KMS-11 (cell line): ENCODE measurements at regions not wholly inside any gene's neighbourhood (a gene's known extent, or its start where the extent isn't known, plus 50 kb on each side); places are given as distances from the start of the nearest gene placed in this dataset.

ENCODE experiments used
- H2AFZ ChIP-seq: fragments of 200-600 bp; sonication (generic); 2 replicates; pipeline ENCODE4 v1.6.1; 2016; ENCODE audit warnings: antibody characterized with exemption, mixed run types, low read depth
- H3K27ac ChIP-seq: fragments of 200-600 bp; sonication (generic); 2 replicates; pipeline ENCODE4 v1.6.1; 2016; ENCODE audit warnings: mild to moderate bottlenecking, mixed run types
- H3K27me3 ChIP-seq: fragments of 200-600 bp; sonication (generic); 2 replicates; pipeline ENCODE4 v1.6.1; 2017; ENCODE audit warnings: mild to moderate bottlenecking, low read depth, mixed run types, moderate library complexity; ENCODE audit not compliant: insufficient read depth
- H3K36me3 ChIP-seq: fragments of 200-600 bp; sonication (generic); 2 replicates; pipeline ENCODE4 v1.6.1; 2017; ENCODE audit warnings: mild to moderate bottlenecking, mixed run types; ENCODE audit not compliant: insufficient read depth
- H3K4me1 ChIP-seq: fragments of 200-600 bp; sonication (generic); 2 replicates; pipeline ENCODE4 v1.6.1; 2016; ENCODE audit warnings: mild to moderate bottlenecking, low read depth, mixed run types; ENCODE audit not compliant: poor library complexity, severe bottlenecking
- H3K4me2 ChIP-seq: fragments of 200-600 bp; sonication (generic); 2 replicates; pipeline ENCODE4 v1.7.0; 2016; ENCODE audit warnings: mild to moderate bottlenecking, mixed run types
- H3K4me3 ChIP-seq: fragments of 200-600 bp; sonication (generic); IDR thresholded peaks from 2 replicates; pipeline ENCODE4 v1.6.1; 2017; ENCODE audit warnings: low read depth, low read length, mixed read lengths; ENCODE audit not compliant: insufficient read depth
- H3K79me2 ChIP-seq: fragments of 200-600 bp; sonication (generic); 2 replicates; pipeline ENCODE4 v1.6.1; 2016; ENCODE audit warnings: low read depth, mixed run types; ENCODE audit not compliant: insufficient read depth
- H3K9ac ChIP-seq: fragments of 200-600 bp; sonication (generic); 2 replicates; pipeline ENCODE4 v1.6.1; 2016; ENCODE audit warnings: mild to moderate bottlenecking, mixed run types
- H4K20me1 ChIP-seq: fragments of 200-600 bp; sonication (generic); 2 replicates; pipeline ENCODE4 v1.6.1; 2016; ENCODE audit warnings: mild to moderate bottlenecking, mixed run types; ENCODE audit not compliant: insufficient read depth
- TF ChIP-seq, protein P1 (sequence below): fragments of 200-600 bp; sonication (generic); conservative IDR thresholded peaks from 2 replicates; pipeline ENCODE4 v1.6.1; 2017; ENCODE audit warnings: low read depth, mild to moderate bottlenecking, antibody characterized with exemption, low read length, moderate library complexity, mixed read lengths

DNA sequence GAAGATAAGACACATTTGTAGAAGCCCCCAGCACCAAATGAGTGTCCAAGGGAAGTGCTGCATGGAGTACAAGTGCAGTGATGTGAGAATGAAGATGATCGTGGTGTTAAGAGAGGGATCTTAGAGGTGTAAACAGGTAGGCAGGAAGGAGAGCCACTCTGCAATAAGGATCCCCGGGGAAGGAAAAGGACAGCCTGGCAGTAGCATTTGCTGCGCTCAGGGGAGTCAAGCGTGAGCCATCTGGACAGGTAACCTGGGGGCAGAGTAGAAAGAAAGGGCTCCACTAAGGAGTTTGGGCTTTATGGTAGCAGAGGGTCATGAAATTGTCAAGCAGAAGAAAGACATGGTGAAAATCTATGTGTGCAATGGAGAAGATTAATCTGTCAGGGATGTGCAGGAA lies 587.2 kb downstream of the BUD13 start:
- H3K27ac ChIP-seq: no peak overlapping the region
- no peak overlapping the region for H3K4me3 ChIP-seq
- H3K79me2 ChIP-seq: no peaks in the 10 kb centered on the region
- H3K9ac ChIP-seq: no peak overlapping the region
- no peaks in the 10 kb centered on the region for H3K27me3 ChIP-seq
- no peaks in the 10 kb centered on the region for H4K20me1 ChIP-seq
- no peak overlapping the region for H3K4me2 ChIP-seq
- H2AFZ ChIP-seq: no peak overlapping the region
- H3K4me1 ChIP-seq: no peaks in the 10 kb centered on the region
- H3K36me3 ChIP-seq: no peaks in the 10 kb centered on the region
- TF ChIP-seq, protein P1, sequence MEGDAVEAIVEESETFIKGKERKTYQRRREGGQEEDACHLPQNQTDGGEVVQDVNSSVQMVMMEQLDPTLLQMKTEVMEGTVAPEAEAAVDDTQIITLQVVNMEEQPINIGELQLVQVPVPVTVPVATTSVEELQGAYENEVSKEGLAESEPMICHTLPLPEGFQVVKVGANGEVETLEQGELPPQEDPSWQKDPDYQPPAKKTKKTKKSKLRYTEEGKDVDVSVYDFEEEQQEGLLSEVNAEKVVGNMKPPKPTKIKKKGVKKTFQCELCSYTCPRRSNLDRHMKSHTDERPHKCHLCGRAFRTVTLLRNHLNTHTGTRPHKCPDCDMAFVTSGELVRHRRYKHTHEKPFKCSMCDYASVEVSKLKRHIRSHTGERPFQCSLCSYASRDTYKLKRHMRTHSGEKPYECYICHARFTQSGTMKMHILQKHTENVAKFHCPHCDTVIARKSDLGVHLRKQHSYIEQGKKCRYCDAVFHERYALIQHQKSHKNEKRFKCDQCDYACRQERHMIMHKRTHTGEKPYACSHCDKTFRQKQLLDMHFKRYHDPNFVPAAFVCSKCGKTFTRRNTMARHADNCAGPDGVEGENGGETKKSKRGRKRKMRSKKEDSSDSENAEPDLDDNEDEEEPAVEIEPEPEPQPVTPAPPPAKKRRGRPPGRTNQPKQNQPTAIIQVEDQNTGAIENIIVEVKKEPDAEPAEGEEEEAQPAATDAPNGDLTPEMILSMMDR: no peak

DNA sequence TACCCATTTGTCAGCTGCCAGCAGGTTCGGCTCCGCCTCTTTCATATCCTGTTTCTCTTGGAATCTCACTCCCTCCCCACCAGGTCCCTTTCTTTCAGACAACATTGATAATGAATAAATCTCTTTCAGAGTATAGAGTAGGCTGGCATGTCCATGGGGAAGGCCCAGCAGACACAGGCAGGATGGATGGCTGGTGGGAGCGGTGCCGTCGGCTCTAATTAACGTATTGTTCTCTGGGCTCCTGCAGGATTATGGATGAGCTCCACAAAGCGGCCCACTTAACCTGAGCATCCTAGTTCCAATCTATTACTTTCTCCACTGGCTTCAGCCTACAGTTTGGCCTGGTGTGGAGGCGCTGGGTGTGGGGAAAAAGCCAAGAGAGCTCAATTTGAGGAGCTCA lies 588.0 kb downstream of the BUD13 start:
- H3K36me3 ChIP-seq: no peaks in the 10 kb centered on the region
- H2AFZ ChIP-seq: no peak overlapping the region
- no peak overlapping the region for H3K4me3 ChIP-seq
- no peak overlapping the region for H3K27ac ChIP-seq
- H3K4me2 ChIP-seq: no peak overlapping the region
- no peak overlapping the region for H3K9ac ChIP-seq
- H4K20me1 ChIP-seq: no peaks in the 10 kb centered on the region
- H3K27me3 ChIP-seq: no peaks in the 10 kb centered on the region
- H3K79me2 ChIP-seq: no peaks in the 10 kb centered on the region
- TF ChIP-seq, protein P1: no peak
- H3K4me1 ChIP-seq: no peaks in the 10 kb centered on the region

DNA sequence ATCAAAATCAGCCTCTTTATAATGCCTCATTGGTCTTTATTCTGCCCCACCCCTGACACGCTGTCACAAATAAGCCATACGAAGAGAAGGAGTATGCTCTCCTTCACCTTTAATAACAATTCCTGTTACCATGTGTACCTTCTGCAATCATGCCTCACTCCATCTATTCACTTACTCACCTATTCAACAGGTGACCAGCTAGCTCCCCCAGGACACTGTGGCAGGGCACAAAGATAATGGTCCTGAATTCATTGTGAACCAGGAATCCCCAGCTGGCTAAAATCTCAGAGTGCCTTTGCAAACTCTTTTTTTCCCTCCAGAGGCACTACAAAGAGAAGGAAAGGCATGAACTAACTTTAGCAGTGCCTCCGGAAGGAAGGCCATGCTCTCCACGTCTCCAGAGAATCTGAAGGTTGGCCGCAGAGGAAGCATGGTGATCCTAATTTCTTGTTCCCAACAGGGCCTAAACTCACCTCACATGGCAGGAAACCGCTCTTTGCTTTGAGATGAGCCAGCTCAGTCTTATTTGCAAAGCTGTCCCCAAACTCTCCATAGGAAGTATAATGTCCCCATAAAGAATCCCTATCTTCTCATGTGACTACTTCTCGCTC lies 590.3 kb downstream of the BUD13 start:
- Histone ChIP-seq H3K4me1 (no peaks in the 10 kb centered on the region), H3K79me2 (no peaks in the 10 kb centered on the region), H3K27me3 (no peaks in the 10 kb centered on the region), H2AFZ (no peak overlapping the region), H3K27ac (no peak overlapping the region), H3K4me2 (no peak overlapping the region), H3K36me3 (no peaks in the 10 kb centered on the region), H3K9ac (no peak overlapping the region), H3K4me3 (no peak overlapping the region), H4K20me1 (no peaks in the 10 kb centered on the region)
- TF ChIP-seq, protein P1: no peak

DNA sequence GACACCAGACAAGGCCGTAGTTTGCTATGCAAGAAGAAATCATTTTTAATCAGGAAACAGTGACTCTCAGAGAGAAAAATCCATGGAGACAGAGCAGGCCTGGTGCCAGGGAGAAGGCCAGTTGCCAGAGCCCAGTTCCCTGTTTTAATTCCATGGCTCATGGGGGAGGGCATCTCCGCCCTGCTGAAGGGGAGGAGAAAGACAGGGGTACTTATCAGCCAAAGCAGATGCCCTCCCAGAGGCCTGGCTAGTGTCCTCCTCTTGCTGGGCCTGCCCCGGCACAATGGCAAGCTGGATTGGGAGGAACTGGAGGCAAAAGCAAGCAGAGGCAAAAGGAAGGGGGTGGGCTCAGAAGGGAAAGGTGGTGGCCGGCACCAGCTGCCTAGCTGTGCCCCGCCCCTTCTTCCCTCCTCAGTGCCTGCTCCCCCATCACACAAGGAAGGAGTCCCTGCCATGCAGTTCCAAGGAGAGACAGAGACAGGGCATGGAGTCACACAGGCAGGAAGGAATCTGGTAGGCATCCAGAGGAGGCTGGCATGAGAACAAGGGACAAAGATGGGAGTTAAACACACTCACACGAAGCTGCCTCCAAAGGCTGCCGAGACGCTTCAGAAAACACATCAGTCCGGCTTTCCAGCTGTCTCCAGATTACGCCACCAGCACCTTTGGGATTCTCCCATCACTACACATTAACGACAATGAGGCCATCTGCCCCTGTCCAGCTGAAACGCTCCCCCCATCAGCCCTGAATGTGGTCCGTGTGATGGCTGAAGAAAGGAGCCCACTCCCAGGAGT lies 591.8 kb downstream of the BUD13 start:
- no peaks in the 10 kb centered on the region for H3K27me3 ChIP-seq

More for the DNA sequence above, 591.8 kb downstream of the BUD13 start:
- H3K36me3 ChIP-seq: no peaks in the 10 kb centered on the region
- no peaks in the 10 kb centered on the region for H3K4me1 ChIP-seq
- H4K20me1 ChIP-seq: no peaks in the 10 kb centered on the region
- no peaks in the 10 kb centered on the region for H3K79me2 ChIP-seq
- no peak overlapping the region for H3K4me3 ChIP-seq
- H3K27ac ChIP-seq: no peak overlapping the region
- H2AFZ ChIP-seq: no peak overlapping the region
- H3K9ac ChIP-seq: no peak overlapping the region
- TF ChIP-seq, protein P1: no peak
- no peak overlapping the region for H3K4me2 ChIP-seq
